ENCODE measurements at regions not wholly inside any gene's neighbourhood (a gene's known extent, or its start where the extent isn't known, plus 50 kb on each side); places are given as distances from the start of the nearest gene placed in this dataset.

DNA sequence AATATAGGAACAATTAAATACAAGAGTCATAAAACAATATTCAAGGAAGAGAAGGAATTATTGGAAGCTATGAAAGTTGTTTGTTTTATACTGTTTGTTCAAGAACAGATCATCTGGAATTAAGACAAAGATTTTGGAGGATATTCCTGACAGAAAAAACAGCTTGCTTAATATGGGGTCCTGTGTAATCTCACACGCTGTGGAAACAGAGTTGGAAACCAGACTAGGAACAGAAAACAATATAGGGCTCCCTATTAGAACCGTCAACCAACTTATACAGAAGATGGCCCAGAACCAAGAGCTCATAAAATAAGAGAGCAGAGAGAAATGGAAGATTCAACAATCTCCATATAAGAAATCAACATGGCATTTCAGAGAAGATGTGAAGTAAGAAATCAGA, 156.0 kb downstream of the PCDH18 start:
- TF ChIP-seq CTCF (IDR thresholded peaks at IDR 0.05) (no peak), POLR2A (IDR thresholded peaks at IDR 0.05) (no peak)

All from vagina (tissue), 2 donors.